Neural cell (in vitro differentiated cells): ENCODE measurements at regions not wholly inside any gene's neighbourhood (a gene's known extent, or its start where the extent isn't known, plus 50 kb on each side); places are given as distances from the start of the nearest gene placed in this dataset.

Experiments
- H2AFZ ChIP-seq: fragments of 200-600, 300-800 bp; sonication (generic), shearing (Covaris generic); 2 replicates; pipeline ENCODE4 v1.6.0; 2014; ENCODE audit warnings: low read depth, mild to moderate bottlenecking, antibody characterized with exemption, low read length, moderate library complexity
- H3F3A ChIP-seq: fragments of 200-600 bp; shearing (Covaris generic); 2 replicates; pipeline ENCODE4 v1.6.1; 2016; ENCODE audit warnings: mild to moderate bottlenecking, moderate library complexity, mixed read lengths, antibody characterized with exemption, low read length; ENCODE audit not compliant: insufficient read depth, poor library complexity, severe bottlenecking
- H3K27ac ChIP-seq: fragments of 200-600, 300-800 bp; sonication (generic), shearing (Covaris generic); 2 replicates; pipeline ENCODE4 v1.5.1; 2014; ENCODE audit warnings: mild to moderate bottlenecking, low read length, moderate library complexity
- H3K27me3 ChIP-seq: fragments of 300-800, 200-600 bp; sonication (generic), shearing (Covaris generic); 2 replicates; pipeline ENCODE4 v1.6.0; 2014; ENCODE audit warnings: mild to moderate bottlenecking, low read depth, low read length, moderate library complexity; ENCODE audit not compliant: insufficient read depth
- H3K36me3 ChIP-seq: fragments of 300-800, 200-600 bp; sonication (generic), shearing (Covaris generic); 2 replicates; pipeline ENCODE4 v1.5.1; 2014; ENCODE audit warnings: mild to moderate bottlenecking, antibody characterized with exemption, low read length, moderate library complexity; ENCODE audit not compliant: insufficient read depth
- H3K4me2 ChIP-seq: fragments of 300-800, 200-600 bp; sonication (generic), shearing (Covaris generic); 2 replicates; pipeline ENCODE4 v1.6.0; 2014; ENCODE audit warnings: mild to moderate bottlenecking, low read length
- H3K4me3 ChIP-seq: fragments of 300-800, 200-600 bp; sonication (generic), shearing (Covaris generic); 2 replicates; pipeline ENCODE4 v1.5.1; 2014; ENCODE audit warnings: mild to moderate bottlenecking, low read length, moderate library complexity
- H3K79me2 ChIP-seq: fragments of 200-600 bp; shearing (Covaris generic); replicated peaks from 2 replicates; pipeline ENCODE4 v1.6.0; 2014; ENCODE audit warnings: mild to moderate bottlenecking, low read length, moderate library complexity; ENCODE audit not compliant: insufficient read depth
- H3K9ac ChIP-seq: fragments of 300-800, 200-600 bp; sonication (generic), shearing (Covaris generic); 2 replicates; pipeline ENCODE4 v1.6.1; 2016; ENCODE audit warnings: mild to moderate bottlenecking, low read length, mixed read lengths
- H3K9me2 ChIP-seq: fragments of 200-600 bp; shearing (Covaris generic); 2 replicates; pipeline ENCODE4 v1.6.1; 2016; ENCODE audit warnings: mild to moderate bottlenecking, low read length, mixed read lengths; ENCODE audit not compliant: insufficient read depth
- H3K9me3 ChIP-seq: fragments of 200-600, 300-800 bp; sonication (generic), shearing (Covaris generic); 2 replicates; pipeline ENCODE4 v1.6.1; 2016; ENCODE audit warnings: mild to moderate bottlenecking, mixed run types, low read length, moderate library complexity, mixed read lengths
- H4K20me1 ChIP-seq: fragments of 200-600 bp; shearing (Covaris generic); 2 replicates; pipeline ENCODE4 v1.6.1; 2016; ENCODE audit warnings: mild to moderate bottlenecking, mixed run types; ENCODE audit not compliant: insufficient read depth
- CTCF ChIP-seq: fragments of 450-650 bp; IDR thresholded peaks from 2 replicates; pipeline ENCODE4 v1.5.1; 2014; ENCODE audit warnings: antibody characterized with exemption, mild to moderate bottlenecking, moderate library complexity; ENCODE audit not compliant: poor library complexity, severe bottlenecking
- EP300 ChIP-seq: fragments of 450-650 bp; conservative IDR thresholded peaks from 2 replicates; pipeline ENCODE4 v1.6.1; 2014; ENCODE audit warnings: antibody characterized with exemption, mild to moderate bottlenecking, moderate library complexity; ENCODE audit not compliant: poor library complexity, severe bottlenecking
- EZH2 ChIP-seq: fragments of 200-600, 300-800 bp; shearing (Covaris generic), sonication (generic); IDR thresholded peaks from 2 replicates; pipeline ENCODE4 v1.6.1; 2014; ENCODE audit warnings: antibody characterized with exemption, low read length, borderline replicate concordance, mild to moderate bottlenecking; ENCODE audit not compliant: insufficient read depth, poor library complexity, severe bottlenecking
- MXI1 ChIP-seq: fragments of 450-650 bp; conservative IDR thresholded peaks from 2 replicates; pipeline ENCODE4 v1.6.1; 2014; ENCODE audit warnings: antibody characterized with exemption, mild to moderate bottlenecking; ENCODE audit not compliant: poor library complexity, severe bottlenecking
- POLR2AphosphoS5 ChIP-seq: IDR thresholded peaks from 2 replicates; pipeline ENCODE4 v1.6.1; 2012
- RAD21 ChIP-seq: fragments of 450-650 bp; conservative IDR thresholded peaks from 2 replicates; pipeline ENCODE4 v1.6.1; 2014; ENCODE audit warnings: antibody characterized with exemption, mild to moderate bottlenecking, moderate library complexity
- REST ChIP-seq: IDR thresholded peaks from 2 replicates; pipeline ENCODE4 v1.6.1; 2012; ENCODE audit warnings: borderline replicate concordance
- SMC3 ChIP-seq: fragments of 450-650 bp; conservative IDR thresholded peaks from 2 replicates; pipeline ENCODE4 v1.6.1; 2014; ENCODE audit warnings: antibody characterized with exemption, mild to moderate bottlenecking, moderate library complexity; ENCODE audit not compliant: poor library complexity
- TAF1 ChIP-seq: IDR thresholded peaks from 2 replicates; pipeline ENCODE4 v1.6.1; 2012; ENCODE audit warnings: low read depth

- Histone ChIP-seq H3K27ac (no peak overlapping the region), H3K4me2 (no peak overlapping the region), H3K27me3 (no peaks in the 10 kb centered on the region), H3K9ac (no peak overlapping the region), H4K20me1 (no peaks in the 10 kb centered on the region), H3F3A (no peaks in the 10 kb centered on the region), H3K9me2 (no peaks in the 10 kb centered on the region), H3K9me3 (no peaks in the 10 kb centered on the region), H3K4me3 (no peak overlapping the region), H3K79me2 (no peaks in the 10 kb centered on the region), H2AFZ (no peak overlapping the region), H3K36me3 (no peaks in the 10 kb centered on the region)
- TF ChIP-seq EP300 (no peak), POLR2AphosphoS5 (no peak), CTCF (no peak), SMC3 (no peak), RAD21 (no peak), REST (no peak), TAF1 (no peak), MXI1 (no peak), EZH2 (no peak)
Observed at GRCh38 chr18:2402084-2402483, 169.2 kb downstream of the METTL4 start.

GRCh38 chr18:2406544-2406943, 164.8 kb downstream of the METTL4 start:
- Histone ChIP-seq H3K36me3 (no peaks in the 10 kb centered on the region), H3F3A (no peaks in the 10 kb centered on the region), H4K20me1 (no peaks in the 10 kb centered on the region), H3K4me3 (no peak overlapping the region), H2AFZ (no peak overlapping the region), H3K27ac (no peak overlapping the region), H3K27me3 (no peaks in the 10 kb centered on the region), H3K79me2 (no peaks in the 10 kb centered on the region), H3K9ac (no peak overlapping the region), H3K9me2 (no peaks in the 10 kb centered on the region), H3K4me2 (no peak overlapping the region), H3K9me3 (no peaks in the 10 kb centered on the region)
- TF ChIP-seq EP300 = no peak
- TF ChIP-seq MXI1 = no peak
- no peak for TF ChIP-seq TAF1

- no peak overlapping the region for H3K9ac ChIP-seq
- no peak overlapping the region for H3K4me2 ChIP-seq
- no peaks in the 10 kb centered on the region for H4K20me1 ChIP-seq
- no peak overlapping the region for H3K4me3 ChIP-seq
- H3F3A ChIP-seq = no peaks in the 10 kb centered on the region
- no peak overlapping the region for H2AFZ ChIP-seq
- no peaks in the 10 kb centered on the region for H3K27me3 ChIP-seq
- H3K79me2 ChIP-seq = no peaks in the 10 kb centered on the region
- H3K36me3 ChIP-seq = no peaks in the 10 kb centered on the region
- H3K27ac ChIP-seq = no peak overlapping the region
- H3K9me2 ChIP-seq = no peaks in the 10 kb centered on the region
- TF ChIP-seq EZH2 (no peak), CTCF (no peak), SMC3 (no peak), REST (no peak), RAD21 (no peak), TAF1 (no peak), POLR2AphosphoS5 (no peak), MXI1 (no peak), EP300 (no peak)
- no peaks in the 10 kb centered on the region for H3K9me3 ChIP-seq
Observed at GRCh38 chr18:2407961-2408360, 163.3 kb downstream of the METTL4 start.
